Fibroblast of lung (primary cell): ENCODE measurements at regions not wholly inside any gene's neighbourhood (a gene's known extent, or its start where the extent isn't known, plus 50 kb on each side); places are given as distances from the start of the nearest gene placed in this dataset.

Source experiments
- DNase-seq, 2 donors: peaks; one replicate each; pipeline versions ENCODE4 v3.0.0 to v3.0.0-alpha.2; 2010; ENCODE audit warnings: low read depth in 2 of 2
- H2AFZ ChIP-seq: 2 replicates; pipeline ENCODE4 v1.5.1; 2012; ENCODE audit warnings: low read length, control low read depth, inconsistent platforms
- H3K27ac ChIP-seq: 2 replicates; pipeline ENCODE4 v1.5.1; 2011; ENCODE audit warnings: low read length, control low read depth; ENCODE audit not compliant: insufficient read depth
- H3K27me3 ChIP-seq: 2 replicates; pipeline ENCODE4 v1.5.1; 2011; ENCODE audit warnings: mild to moderate bottlenecking, low read length; ENCODE audit not compliant: control insufficient read depth, insufficient read depth
- H3K36me3 ChIP-seq: 2 replicates; pipeline ENCODE4 v1.5.1; 2011; ENCODE audit warnings: low read length; ENCODE audit not compliant: control insufficient read depth, insufficient read depth
- H3K4me1 ChIP-seq: 2 replicates; pipeline ENCODE4 v1.5.1; 2011; ENCODE audit warnings: low read length; ENCODE audit not compliant: control insufficient read depth, insufficient read depth; ENCODE audit errors: extremely low read depth
- H3K4me2 ChIP-seq: 2 replicates; pipeline ENCODE4 v1.5.1; 2011; ENCODE audit warnings: low read length, control low read depth; ENCODE audit not compliant: insufficient read depth; ENCODE audit errors: extremely low read depth
- H3K4me3 ChIP-seq, 4 experiments: fragments of 200-600 bp in 1 of 4; sonication (generic) in 1 of 4; replicated peaks in 1 of 4; 2 replicates each; pipeline ENCODE4 v1.5.1; 2011 to 2016; ENCODE audit warnings: low read length in 4 of 4, low read depth in 3 of 4, mild to moderate bottlenecking in 3 of 4, control low read depth in 2 of 4, inconsistent platforms in 1 of 4, mixed read lengths in 1 of 4; ENCODE audit not compliant: insufficient read depth in 1 of 4; ENCODE audit errors: control extremely low read depth in 1 of 4
- H3K79me2 ChIP-seq: 2 replicates; pipeline ENCODE4 v1.5.1; 2012; ENCODE audit warnings: mild to moderate bottlenecking, low read length, inconsistent platforms; ENCODE audit not compliant: control insufficient read depth, insufficient read depth
- H3K9ac ChIP-seq: 2 replicates; pipeline ENCODE4 v1.5.1; 2011; ENCODE audit warnings: mild to moderate bottlenecking, low read length, control low read depth; ENCODE audit not compliant: insufficient read depth
- H3K9me3 ChIP-seq: 2 replicates; pipeline ENCODE4 v1.5.1; 2012; ENCODE audit warnings: low read depth, low read length; ENCODE audit not compliant: control insufficient read depth, insufficient read depth
- H4K20me1 ChIP-seq: 2 replicates; pipeline ENCODE4 v1.5.1; 2011; ENCODE audit warnings: low read length; ENCODE audit not compliant: control insufficient read depth, insufficient read depth; ENCODE audit errors: extremely low read depth
- EZH2 ChIP-seq: IDR thresholded peaks from 2 replicates; pipeline ENCODE4 v1.5.1; 2012; ENCODE audit warnings: low read length, control low read depth, mild to moderate bottlenecking; ENCODE audit errors: missing control alignments
- TF ChIP-seq, protein P1 (sequence below), 2 donors: IDR thresholded peaks in 1 of 2; conservative IDR thresholded peaks in 1 of 2; 1 replicate in 1 of 2; 2 replicates in 1 of 2; pipeline ENCODE4 v1.5.1; 2011 to 2012; ENCODE audit warnings: low read length in 2 of 2, control low read depth in 1 of 2, inconsistent platforms in 1 of 2, low read depth in 1 of 2, mild to moderate bottlenecking in 1 of 2

DNA sequence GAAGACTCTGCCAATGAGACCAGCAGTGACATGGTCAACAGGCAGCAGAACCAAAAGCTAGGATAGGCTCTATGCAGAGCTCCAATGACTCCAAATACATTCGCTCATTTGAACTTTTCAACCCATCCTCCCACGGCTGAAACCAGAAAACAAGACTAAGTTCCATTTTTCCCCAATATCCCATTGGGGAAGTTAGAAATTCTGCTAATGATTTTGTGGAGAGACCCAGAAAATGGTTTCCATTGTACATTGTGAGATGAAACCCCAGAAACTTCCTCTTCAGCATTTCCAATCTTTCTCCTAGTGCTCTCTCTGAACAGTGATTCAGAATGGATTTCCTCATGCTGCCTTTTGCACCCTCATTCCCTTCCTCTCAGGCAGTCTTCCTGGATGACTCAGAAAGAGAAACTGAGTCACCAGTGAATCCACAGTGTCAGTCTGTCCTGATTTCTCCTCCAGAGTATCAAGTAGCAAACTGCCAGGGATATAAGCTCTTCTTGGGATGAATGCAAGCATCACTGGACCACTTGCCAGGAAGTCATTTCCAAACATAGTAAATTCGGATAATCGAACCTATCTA, 467.7 kb upstream of the ID2 start:
- no peak for DNase-seq
- Histone ChIP-seq H3K4me2 (no peak overlapping the region), H3K79me2 (no peaks in the 10 kb centered on the region), H4K20me1 (no peaks in the 10 kb centered on the region), H3K4me1 (no peaks in the 10 kb centered on the region), H2AFZ (no peak overlapping the region), H3K27ac (no peak overlapping the region), H3K36me3 (no peaks in the 10 kb centered on the region), H3K9me3 (no peaks in the 10 kb centered on the region), H3K4me3 (no peak overlapping the region), H3K9ac (no peak overlapping the region), H3K27me3 (no peaks in the 10 kb centered on the region)
- no peak for TF ChIP-seq EZH2
- TF ChIP-seq, protein P1, sequence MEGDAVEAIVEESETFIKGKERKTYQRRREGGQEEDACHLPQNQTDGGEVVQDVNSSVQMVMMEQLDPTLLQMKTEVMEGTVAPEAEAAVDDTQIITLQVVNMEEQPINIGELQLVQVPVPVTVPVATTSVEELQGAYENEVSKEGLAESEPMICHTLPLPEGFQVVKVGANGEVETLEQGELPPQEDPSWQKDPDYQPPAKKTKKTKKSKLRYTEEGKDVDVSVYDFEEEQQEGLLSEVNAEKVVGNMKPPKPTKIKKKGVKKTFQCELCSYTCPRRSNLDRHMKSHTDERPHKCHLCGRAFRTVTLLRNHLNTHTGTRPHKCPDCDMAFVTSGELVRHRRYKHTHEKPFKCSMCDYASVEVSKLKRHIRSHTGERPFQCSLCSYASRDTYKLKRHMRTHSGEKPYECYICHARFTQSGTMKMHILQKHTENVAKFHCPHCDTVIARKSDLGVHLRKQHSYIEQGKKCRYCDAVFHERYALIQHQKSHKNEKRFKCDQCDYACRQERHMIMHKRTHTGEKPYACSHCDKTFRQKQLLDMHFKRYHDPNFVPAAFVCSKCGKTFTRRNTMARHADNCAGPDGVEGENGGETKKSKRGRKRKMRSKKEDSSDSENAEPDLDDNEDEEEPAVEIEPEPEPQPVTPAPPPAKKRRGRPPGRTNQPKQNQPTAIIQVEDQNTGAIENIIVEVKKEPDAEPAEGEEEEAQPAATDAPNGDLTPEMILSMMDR (conservative IDR thresholded peaks at IDR 0.05 in 1 of 2, IDR thresholded peaks at IDR 0.05 in 1 of 2; ENCODE audit: low read depth in 1 of 2, low read length in 2 of 2), result no peak

DNA sequence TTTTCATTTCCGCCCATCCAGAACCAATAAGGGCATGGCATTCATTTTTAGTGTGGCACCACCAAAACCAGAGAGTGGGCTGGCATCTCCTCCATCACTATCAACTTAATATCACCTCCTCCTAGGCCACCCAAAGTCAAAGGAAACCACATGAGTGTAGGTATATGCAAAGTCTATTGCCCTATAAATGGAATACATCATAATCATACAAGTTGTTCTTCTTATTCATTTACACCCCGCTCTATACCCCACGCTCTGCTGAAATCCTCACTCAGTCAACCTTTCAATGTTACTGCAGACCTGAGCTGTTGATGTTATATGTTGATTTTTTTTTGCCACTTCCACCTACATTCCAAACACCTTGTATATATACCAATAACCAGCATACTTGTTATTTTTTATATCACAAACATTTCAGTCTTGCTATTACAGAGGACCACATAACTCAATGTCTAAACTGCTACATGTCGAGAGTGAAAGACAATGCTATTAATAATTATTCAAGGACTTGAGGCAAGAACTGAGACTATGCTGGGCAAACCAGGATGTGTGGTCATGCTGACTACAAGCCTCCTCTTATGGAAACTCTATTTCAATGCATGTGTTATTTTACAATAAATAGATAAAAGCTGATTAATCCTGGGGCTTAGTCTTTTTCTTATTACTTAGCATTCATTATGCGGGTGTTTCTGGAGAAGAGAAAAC, 466.5 kb upstream of the ID2 start:
- H3K36me3 ChIP-seq, result no peaks in the 10 kb centered on the region
- H3K27ac ChIP-seq, result no peak overlapping the region
- no peaks in the 10 kb centered on the region for H4K20me1 ChIP-seq
- no peak for DNase-seq
- no peak overlapping the region for H3K9ac ChIP-seq
- no peak overlapping the region for H3K4me3 ChIP-seq
- H2AFZ ChIP-seq, result no peak overlapping the region
- no peaks in the 10 kb centered on the region for H3K79me2 ChIP-seq
- H3K4me2 ChIP-seq, result no peak overlapping the region
- no peaks in the 10 kb centered on the region for H3K9me3 ChIP-seq
- no peaks in the 10 kb centered on the region for H3K4me1 ChIP-seq
- TF ChIP-seq, protein P1 (conservative IDR thresholded peaks at IDR 0.05 in 1 of 2, IDR thresholded peaks at IDR 0.05 in 1 of 2; ENCODE audit: low read depth in 1 of 2, low read length in 2 of 2), result no peak
- no peak for TF ChIP-seq EZH2
- no peaks in the 10 kb centered on the region for H3K27me3 ChIP-seq

DNA sequence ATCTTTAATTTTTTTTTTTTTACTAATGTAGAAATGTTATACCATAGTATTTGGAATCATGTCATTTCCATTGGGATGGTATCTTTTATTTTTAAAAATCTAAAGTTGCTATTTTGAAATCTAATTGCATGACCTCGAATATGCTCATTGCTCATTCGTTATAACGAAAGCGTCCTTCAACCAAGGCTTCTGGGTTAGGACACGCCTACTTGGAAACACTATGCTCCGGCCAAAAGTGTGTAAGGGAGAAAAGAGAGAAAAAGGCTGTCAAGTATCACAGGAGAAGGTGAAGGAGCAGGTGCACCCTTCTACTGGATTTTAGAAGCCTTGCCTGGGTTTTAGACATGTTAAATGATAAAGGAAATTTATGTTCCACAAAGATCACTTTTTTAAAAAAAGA, 465.9 kb upstream of the ID2 start:
- Histone ChIP-seq H3K9me3 (no peaks in the 10 kb centered on the region), H3K36me3 (no peaks in the 10 kb centered on the region), H3K79me2 (no peaks in the 10 kb centered on the region), H3K4me3 (no peak overlapping the region), H3K27ac (no peak overlapping the region), H4K20me1 (no peaks in the 10 kb centered on the region), H3K27me3 (no peaks in the 10 kb centered on the region), H3K4me2 (no peak overlapping the region), H3K4me1 (no peaks in the 10 kb centered on the region), H2AFZ (no peak overlapping the region), H3K9ac (no peak overlapping the region)
- DNase-seq, result no peak
- TF ChIP-seq EZH2, result no peak
- TF ChIP-seq, protein P1 (conservative IDR thresholded peaks at IDR 0.05 in 1 of 2, IDR thresholded peaks at IDR 0.05 in 1 of 2; ENCODE audit: low read depth in 1 of 2, low read length in 2 of 2), result no peak
